ENCODE measurements at regions not wholly inside any gene's neighbourhood (a gene's known extent, or its start where the extent isn't known, plus 50 kb on each side); places are given as distances from the start of the nearest gene placed in this dataset.

- no peak for TF ChIP-seq CTCF (IDR thresholded peaks at IDR 0.05; ENCODE audit: low read depth, low read length)
- DNase-seq (ENCODE audit: low read depth in 2 of 2): no peak
- no peak overlapping the region for H3K4me3 ChIP-seq (replicated peaks in 1 of 2; ENCODE audit: low read depth in 2 of 2, low read length in 2 of 2)
These were observed 1331.3 kb downstream of the AACS start for GRCh38 chr12:126396536-126396935.

- DNase-seq (ENCODE audit: low read depth in 2 of 2): peak; percentile 64 to 97
- H3K4me3 ChIP-seq (replicated peaks in 1 of 2; ENCODE audit: low read depth in 2 of 2, low read length in 2 of 2): no peak overlapping the region
- no peak for TF ChIP-seq CTCF (IDR thresholded peaks at IDR 0.05; ENCODE audit: low read depth, low read length)
These were observed 1331.9 kb downstream of the AACS start for GRCh38 chr12:126397071-126397581.

GRCh38 chr12:126397660-126398059 lies 1332.4 kb downstream of the AACS start:
- DNase-seq (ENCODE audit: low read depth in 2 of 2): no peak
- no peak overlapping the region for H3K4me3 ChIP-seq (replicated peaks in 1 of 2; ENCODE audit: low read depth in 2 of 2, low read length in 2 of 2)
- no peak for TF ChIP-seq CTCF (IDR thresholded peaks at IDR 0.05; ENCODE audit: low read depth, low read length)

GRCh38 chr12:126400831-126401230 lies 1335.6 kb downstream of the AACS start:
- H3K4me3 ChIP-seq (replicated peaks in 1 of 2; ENCODE audit: low read depth in 2 of 2, low read length in 2 of 2): no peak overlapping the region
- no peak for DNase-seq (ENCODE audit: low read depth in 2 of 2)
- TF ChIP-seq CTCF (IDR thresholded peaks at IDR 0.05; ENCODE audit: low read depth, low read length): no peak

- no peak overlapping the region for H3K4me3 ChIP-seq (replicated peaks in 1 of 2; ENCODE audit: low read depth in 2 of 2, low read length in 2 of 2)
- DNase-seq (ENCODE audit: low read depth in 2 of 2): no peak
- no peak for TF ChIP-seq CTCF (IDR thresholded peaks at IDR 0.05; ENCODE audit: low read depth, low read length)
These were observed 1339.2 kb downstream of the AACS start for GRCh38 chr12:126404293-126404881.

- TF ChIP-seq CTCF (IDR thresholded peaks at IDR 0.05; ENCODE audit: low read depth, low read length): no peak
- DNase-seq (ENCODE audit: low read depth in 2 of 2): no peak
- no peak overlapping the region for H3K4me3 ChIP-seq (replicated peaks in 1 of 2; ENCODE audit: low read depth in 2 of 2, low read length in 2 of 2)
These were observed 1353.2 kb downstream of the AACS start for GRCh38 chr12:126418400-126418799.

GRCh38 chr12:126419131-126419530 lies 1353.9 kb downstream of the AACS start:
- TF ChIP-seq CTCF (IDR thresholded peaks at IDR 0.05; ENCODE audit: low read depth, low read length): no peak
- no peak overlapping the region for H3K4me3 ChIP-seq (replicated peaks in 1 of 2; ENCODE audit: low read depth in 2 of 2, low read length in 2 of 2)

More at GRCh38 chr12:126419131-126419530, 1353.9 kb downstream of the AACS start:
- no peak for DNase-seq (ENCODE audit: low read depth in 2 of 2)

All from cardiac fibroblast (primary cell).